Esophagus mucosa (tissue), 1 donor: ENCODE measurements at regions not wholly inside any gene's neighbourhood (a gene's known extent, or its start where the extent isn't known, plus 50 kb on each side); places are given as distances from the start of the nearest gene placed in this dataset.

Experiments used
- ATAC-seq: fragments of 200-7000 bp; cut with Tn5 transposase; one replicate; pipeline ENCODE4 v1.9.1; 2020
- donor health status: DM: yes; HTN: yes; CAD: no.

DNA sequence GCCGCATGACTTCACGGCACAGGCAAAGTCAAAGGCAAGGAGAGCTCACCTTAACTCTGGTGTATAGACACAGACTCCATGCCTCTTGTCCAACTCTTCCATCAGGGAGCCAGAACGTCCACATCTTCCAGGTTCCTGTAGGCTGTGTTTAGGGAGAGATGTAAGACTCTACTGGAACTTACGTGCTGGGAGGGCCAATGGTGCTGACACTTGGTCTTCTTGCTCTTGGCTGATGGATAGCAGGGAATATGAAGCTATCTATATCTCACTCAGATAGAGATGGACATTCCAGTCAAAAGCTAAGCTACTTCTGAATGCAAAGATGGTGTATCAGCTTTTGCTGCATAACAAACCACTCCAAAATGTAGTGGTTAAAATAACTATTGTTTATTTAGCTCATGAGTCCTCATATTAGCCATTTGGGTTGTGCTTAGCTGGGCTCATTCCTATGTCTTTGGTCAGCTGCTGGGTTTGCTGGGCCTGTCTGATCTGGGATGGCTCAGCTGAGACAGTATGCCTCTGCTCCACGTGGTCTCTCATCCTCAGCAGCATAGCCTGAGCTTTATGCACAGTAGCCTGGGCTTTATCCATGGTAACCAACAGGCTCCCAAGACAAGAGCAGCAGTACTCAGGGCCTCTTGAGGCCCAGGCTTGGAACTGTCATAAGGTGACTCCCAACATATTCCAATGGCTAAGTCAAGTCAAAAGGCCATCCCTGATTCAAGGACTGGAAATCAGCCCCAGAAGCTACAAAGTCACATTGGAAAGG is 111.6 kb downstream of the SNX5 start:
- ATAC-seq, result no peak

DNA sequence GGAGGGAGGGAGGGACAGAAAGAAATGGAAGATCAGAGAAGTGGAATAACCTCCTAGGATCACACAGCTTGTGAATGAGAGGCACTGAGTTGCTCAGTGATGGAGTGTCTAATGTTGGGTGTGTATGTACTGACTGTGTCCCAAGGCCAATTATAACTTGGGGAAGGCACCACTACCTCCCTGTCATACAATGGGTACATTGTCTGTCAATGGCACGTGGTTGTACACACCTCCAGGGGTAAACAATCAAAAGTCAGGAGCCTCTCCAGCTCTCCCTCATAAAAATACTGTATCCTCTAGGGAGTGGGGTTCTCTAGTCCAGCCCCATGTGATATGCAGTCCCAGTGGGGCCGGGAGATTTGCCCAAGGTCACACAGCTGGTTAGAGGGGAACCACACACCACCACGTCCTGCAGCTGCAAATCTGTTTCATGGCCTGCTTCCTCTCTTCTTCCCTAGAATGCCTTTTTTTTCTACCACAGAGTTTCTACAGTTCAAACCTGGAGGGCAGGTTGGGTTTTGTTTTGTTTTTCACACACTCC is 112.5 kb downstream of the SNX5 start:
- ATAC-seq, result peak; percentile 53

DNA sequence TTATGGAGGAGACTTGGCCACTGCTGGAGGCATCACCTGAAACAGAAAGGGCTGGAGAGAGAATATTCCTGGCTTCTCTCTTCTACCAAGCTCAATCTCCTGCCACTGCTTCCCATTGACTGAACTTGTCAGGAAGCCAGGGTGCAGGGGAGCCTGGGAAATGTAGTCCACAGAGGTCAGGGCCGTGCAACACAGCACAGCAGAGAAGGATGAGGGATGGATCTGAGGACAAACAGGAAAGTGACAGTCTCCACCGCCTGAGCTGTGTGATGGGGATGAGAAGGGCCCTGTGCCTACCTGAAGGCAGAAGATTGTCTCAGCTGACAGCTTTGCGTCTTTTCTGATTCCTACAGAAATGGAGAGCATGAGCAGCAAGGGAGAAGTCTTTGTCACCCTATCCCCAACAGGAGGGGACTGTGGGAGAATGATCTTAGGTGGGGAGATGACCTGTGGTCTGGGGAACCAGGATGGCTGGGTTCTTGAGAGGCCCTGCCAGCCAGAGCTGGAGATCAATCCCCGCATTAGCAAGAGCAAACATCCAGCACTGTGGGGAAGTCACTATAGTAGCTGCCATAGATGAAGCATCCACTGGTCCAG is 114.2 kb downstream of the SNX5 start:
- ATAC-seq, result peak; percentile 23

DNA sequence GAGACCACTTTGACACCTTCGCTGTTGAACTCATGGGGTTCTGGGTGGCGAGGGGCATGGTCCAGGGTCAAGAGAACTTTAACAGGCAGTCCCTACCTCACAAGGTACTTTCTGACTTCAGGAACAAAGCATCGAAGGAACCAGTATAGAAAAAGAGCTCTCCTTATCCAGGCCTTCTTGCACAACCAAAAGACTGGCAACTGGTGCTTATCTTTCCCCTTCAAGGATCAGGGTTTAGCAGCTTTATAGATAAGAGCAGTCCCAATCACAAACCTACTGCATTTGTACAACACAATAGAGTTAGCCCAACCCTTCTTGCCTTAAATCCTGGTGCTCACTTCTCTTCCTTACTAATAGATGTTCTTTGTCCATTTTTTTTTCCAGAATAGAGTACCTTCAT is 116.3 kb downstream of the SNX5 start:
- no peak for ATAC-seq

DNA sequence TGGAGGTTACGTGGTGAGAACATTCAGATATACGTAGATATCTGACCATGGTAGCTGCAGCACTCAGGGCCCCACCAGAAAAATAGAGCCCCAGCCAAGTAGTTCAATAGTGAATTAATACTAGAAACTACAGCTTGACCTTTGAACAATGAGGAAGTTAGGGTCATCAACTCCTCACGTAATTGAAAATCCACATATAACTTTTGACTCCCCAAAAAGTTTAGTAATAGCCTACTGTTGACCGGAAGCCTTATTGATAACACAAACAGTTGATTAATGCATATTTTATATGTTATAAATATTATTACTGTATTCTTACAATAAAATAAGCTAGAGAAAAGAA is 117.9 kb downstream of the SNX5 start:
- no peak for ATAC-seq

DNA sequence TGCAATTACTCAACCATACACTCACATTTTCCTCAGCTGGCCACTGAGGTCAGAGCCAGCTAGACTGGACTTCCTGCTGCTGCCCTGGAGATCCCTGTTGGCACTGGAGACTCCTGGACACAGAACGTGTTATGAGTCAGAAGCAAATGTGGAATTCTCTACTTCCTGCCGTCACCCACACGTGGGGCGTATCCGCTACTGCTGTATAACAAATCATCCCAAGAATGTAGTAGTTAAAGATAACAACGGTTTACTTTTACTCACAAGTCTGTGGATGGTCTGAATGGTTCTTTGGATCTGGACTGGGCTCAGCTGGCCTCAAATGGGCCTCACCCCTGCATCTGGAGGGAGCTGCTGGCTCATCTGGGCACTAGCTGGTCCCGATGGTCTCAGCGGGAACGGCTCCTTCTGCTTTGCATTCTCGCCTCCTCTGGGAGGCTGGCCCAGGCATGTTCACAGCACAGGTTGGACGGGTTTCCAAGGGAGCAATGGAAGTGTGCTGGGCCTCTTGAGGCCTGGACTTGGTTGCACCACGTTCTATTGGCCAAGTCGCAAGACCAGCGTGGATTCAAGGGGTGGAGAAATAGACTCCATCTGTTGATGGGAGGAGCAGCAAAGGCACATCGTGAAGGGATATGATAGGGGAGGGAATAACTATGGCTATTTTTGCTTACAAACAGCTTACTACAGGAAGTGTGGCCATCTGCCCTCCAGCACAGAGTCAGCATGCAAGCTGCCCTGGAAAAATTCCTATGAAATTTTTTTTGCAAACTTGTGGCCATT is 118.5 kb downstream of the SNX5 start:
- peak; percentile 83 for ATAC-seq

DNA sequence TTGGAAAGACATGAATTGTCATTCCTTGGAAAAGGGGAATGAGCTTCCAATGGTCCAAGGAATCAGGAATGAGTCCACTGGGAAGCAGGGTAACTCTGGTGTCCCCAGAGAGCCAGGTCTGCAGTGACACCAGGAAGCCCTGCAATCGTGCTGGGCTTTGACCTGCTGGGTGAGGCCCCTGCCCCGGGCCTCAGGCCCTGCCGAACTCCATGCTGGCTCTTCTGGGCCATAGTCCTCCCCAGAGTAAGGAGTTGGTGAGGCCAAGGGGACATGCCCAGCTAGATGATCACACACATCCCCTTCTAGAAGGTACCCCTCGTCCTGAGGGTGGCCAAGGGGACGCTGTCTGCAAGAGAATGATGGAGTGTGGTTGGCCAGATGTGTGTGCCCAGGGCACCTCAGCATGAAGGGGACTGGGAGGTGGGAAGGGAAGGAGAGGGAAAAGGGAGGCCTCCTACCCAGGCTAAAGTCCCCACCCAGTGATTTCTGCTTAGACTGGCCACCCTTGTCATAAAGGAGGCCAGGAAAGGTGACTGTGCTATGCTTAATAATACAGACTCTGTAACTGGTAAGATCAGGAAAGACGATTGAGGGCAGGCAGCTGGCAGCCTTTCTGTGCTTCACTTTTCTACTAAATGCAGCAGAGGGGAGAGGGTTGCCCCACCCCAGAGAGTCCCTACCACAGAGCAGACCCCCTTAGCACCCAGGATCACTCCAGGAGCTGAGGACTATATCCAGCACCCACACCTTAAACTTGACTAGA is 119.3 kb downstream of the SNX5 start:
- ATAC-seq, result peak; percentile 9

DNA sequence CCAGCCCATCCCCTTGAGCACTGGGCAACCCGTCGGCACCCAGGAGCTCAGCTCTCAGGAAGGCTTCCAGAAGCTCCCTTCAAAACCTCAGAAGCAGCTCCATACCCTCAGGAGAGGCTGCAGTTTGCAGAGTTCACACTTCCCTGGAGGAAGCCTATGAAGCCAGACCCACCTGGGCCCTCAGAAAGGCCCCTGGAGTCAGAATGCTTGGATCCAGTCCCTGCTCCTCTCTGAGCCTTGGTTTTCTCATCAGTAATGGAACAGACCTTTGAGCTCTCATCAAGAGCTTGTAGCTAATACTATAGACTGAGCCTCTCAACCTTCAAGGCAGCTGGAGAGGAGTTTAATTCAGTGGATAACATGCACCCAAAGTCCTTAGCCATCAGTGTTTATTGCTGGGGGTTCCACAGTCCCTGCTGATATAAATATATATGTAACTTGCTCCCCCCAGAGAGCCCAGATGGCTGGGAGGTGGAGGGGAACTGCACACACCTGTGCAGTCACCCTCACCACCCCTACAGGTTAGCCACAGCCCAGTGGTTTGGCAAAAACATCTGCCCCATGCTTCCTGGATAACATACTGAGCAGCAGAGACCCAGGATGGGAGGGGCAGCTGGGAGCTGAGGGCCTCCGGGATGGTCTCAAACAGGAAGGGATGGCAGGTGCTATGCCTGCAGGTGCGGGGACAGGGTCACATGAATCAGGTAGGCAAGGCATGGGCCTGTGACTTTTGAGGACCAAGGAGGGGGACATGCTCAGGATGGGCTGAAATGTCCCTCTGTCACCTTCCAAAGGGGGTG is 120.1 kb downstream of the SNX5 start:
- no peak for ATAC-seq

DNA sequence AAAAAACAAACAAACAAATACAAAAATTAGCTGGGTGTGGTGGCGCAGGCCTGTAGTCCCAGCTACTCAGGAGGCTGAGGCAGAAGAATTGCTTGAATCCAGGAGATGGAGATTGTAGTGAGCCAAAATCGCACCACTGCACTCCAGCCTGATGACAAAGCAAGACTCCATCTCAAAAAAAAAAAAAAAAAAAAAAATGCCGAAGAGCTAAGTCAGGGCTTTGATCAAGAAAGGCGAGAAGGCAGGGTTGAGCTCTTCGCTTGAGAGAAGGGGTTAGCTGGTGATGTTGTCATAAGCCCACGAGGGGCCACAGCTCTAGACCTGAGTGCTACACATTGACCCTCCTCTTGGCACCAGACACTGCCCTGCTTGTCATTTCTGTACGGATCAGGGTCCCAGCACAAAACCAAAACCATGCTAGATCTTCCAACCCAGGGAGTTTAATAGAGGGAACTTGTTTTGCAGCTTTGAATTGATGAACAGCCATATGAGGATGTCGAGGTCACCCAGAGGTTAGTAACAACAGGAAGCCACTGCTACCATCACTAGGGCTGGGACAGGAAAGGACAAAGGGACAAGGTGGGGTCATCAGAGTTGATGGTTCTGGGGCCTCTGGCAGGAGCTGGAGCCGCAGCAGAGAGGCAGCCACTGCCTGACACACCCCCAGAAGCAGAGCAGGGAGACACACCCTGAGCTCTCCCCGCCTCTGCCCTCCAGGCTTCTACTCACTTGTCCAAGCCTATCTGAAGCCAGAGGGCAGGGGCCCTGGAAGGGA is 122.7 kb downstream of the SNX5 start:
- ATAC-seq, result peak; percentile 71

DNA sequence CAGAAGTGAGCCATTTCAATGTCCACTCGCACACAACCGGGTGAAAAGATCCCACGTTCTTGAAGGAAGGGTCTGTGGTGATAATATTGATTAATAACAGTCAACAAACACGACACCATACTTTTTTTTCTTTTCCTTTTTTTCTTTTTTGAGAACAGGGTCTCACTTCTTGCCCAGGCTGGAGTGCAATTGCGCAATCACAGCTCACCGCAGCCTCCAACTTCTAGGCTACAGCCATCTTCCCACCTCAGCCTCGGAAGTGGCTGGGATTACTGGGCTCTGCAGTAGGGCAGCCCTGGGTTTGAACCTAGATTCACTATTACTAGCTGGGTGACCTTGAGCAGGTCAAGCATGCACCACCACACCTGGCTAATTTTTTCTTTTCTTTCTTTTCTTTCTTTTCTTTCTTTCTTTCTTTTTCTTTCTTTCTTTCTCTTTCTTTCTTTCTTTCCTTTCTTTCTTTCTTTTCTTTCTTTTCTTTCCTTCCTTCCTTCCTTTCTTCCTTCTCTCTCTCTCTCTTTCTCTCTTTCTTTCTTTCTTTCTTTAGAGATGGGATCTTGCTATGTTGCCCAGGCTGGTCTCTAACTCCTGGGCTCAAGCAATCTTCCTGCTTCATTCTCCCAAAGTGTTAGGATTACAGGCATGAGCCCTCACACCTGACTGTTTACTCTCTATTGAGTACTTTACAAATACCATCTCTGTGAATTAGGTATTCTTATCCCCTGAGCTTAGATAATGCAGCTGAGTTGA is 123.9 kb downstream of the SNX5 start:
- ATAC-seq, result no peak

DNA sequence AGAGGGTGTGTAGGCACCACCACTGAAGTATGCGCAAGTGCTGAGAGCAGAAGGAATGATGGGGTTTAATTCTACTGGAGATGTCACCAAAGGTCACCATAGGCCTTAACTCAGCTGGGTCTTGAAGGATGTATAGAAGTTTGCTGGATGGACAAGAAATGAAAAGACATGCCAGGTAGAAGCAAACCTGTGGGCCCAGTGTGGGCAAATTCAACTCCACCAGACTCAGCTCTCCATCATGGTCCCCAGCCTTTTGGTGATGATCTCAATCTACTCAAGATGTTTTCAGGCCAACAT is 124.5 kb downstream of the SNX5 start:
- no peak for ATAC-seq

DNA sequence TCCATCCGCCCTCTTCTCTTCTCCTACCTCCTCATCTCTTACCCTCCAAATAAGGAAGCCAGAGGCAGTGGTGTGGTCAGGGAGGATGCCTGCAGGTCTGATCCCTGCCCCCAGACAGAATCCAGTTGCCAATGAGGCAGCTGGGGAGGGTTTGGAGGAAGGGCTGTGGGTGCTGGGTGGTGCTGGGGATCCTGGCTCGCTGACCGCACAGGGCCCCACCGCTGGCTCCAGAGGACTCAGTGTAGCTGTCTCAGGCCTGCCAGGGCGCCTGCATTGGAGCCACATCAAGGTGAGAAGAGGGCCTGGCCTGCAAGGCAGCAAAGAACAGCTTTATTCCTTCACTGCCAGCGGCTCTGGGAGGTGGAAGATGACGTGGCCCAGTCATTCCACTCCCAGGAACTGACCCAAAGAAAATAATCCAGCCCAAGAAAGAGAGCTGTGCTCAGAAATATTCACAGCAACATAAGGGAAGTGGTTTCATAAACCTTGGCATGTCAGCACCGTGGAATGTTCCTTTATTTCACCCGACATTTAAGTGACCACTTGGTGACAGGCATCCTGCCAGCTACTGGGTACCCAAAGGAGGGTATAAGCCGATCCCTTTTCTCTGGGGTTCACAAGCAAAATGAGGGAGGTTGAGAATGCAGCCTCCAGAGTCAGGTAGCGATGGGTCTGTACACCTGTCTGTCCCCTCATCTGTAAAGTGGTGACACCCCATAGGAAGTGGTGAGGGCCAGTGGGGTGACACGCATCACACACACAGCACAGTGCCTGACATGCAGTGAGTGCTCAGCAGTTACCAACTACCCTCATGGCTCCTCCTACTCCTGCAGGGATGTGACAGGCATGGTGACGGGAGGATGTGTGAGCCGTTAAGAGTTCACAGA is 125.1 kb downstream of the SNX5 start:
- peak; percentile 32 for ATAC-seq

DNA sequence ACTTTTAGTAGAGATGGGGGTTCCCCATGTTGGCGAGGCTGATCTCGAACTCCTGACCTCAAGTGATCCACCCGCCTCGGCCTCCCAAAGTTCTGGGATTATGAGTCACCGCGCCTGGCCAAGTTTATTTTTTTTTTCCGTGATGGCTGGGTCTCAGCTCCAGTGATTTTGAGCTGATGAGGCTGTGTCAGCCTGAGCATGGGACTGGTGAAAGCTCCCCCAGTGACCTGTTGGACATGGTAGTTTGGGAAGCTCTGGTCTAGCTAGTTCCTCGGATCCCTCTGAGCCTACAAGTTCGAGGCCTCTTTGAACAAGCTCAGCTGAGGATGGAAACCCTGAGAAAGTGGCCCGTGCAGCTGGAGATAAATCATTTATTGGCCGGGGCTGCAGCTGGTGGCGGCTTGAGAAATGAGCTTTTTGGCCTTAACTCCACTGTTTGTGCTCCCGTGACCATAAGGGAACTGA is 126.8 kb downstream of the SNX5 start:
- no peak for ATAC-seq

DNA sequence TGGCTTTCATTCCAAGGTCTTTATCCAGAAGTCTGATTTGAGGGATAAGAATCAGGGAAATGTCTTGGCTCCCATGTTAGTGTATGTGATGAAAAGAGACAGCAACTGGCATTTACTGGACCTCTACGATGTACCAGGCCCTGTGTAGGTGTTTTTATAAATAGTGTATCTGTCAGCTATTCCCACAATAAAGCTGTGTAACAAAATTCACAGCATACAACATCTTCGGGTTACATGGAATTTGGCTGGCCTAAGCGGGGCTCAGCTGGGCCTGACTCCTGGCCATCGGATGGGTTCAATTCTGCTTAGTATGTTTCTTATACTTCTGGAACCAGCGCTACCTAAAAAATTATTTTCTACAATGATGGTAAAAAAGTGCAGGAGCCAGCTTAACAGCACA is 128.2 kb downstream of the SNX5 start:
- no peak for ATAC-seq

DNA sequence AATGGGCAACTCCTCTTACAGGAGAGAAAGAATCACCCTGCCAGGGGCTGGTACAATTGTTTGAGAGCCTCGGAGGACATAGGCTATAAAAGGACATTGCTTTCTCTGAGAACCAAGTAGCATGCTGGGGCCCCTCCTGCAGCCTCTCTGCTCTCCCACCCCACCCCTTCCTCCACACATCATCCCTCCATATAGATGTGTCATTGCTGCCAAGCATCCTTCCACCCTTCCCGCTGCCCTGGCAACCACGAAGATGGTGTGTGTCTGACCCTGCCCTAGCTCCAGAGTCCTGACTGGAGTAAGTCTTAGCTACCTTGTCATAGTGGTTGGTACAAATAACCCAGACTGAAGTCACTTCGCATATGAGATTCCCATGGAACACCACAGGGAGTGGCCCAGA is 129.7 kb downstream of the SNX5 start:
- ATAC-seq, result no peak

DNA sequence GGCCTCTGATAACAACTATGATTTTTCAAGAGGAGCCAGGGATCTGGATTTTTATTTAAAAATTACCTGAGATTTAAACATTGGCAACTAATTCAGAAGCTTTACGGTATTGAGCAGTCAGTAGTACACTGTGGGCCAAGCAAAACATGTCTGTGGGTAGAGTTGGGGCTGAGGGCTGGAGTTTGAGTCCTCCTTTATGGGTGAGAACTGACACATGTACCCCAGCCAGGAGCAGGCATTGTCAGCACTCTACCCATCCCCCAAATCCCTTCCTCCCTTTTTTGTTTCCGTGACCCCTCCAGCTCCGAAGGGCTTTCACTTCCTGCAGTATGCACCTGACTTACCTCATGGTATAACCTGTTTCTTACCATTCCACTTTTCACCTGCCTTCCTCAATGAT is 131.4 kb downstream of the SNX5 start:
- ATAC-seq, result no peak

DNA sequence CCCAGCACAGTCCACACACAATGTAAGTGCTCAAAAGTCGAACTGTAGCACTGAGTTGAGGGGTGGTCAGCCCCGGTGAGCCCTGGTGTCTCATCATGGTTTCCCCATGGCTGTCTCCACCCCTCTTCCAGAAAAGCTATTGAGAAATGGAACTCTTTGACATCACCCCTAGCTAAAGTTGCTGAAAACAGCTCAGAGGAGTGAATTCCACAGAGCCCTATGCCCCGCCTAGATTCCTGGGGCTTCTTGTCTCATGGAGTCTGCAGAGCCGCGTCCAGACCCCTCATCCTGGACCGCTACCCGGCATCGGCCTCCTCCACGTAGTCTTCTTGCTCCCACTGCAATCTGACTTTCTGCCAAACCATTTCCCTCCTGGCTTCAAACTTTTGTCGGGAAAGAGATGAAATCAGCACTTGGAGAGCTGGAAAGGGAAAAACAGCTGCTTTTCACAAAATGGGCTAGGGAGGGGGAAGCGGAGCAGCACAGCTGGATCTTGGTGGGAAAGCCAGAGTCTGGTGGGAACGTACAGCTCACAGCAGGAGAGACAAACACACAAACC is 132.2 kb downstream of the SNX5 start:
- no peak for ATAC-seq

DNA sequence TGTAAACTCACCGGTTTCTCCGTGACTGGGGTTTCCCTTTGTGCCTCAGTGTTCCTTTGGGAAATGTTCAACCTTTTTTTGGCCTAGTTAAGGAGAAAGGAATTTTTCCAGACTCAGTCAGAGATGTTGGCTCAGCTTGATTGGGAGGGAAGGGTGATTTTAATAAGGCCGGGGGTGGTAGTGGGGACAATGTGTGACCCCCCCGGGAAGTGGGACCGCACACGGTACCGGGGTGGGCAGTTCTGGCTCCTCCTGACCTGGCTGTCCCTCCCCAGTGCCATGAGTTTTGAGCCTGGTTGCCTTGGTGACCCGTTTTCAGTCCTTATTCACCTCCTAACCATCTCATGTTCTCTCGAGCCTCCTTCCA is 132.7 kb downstream of the SNX5 start:
- no peak for ATAC-seq

DNA sequence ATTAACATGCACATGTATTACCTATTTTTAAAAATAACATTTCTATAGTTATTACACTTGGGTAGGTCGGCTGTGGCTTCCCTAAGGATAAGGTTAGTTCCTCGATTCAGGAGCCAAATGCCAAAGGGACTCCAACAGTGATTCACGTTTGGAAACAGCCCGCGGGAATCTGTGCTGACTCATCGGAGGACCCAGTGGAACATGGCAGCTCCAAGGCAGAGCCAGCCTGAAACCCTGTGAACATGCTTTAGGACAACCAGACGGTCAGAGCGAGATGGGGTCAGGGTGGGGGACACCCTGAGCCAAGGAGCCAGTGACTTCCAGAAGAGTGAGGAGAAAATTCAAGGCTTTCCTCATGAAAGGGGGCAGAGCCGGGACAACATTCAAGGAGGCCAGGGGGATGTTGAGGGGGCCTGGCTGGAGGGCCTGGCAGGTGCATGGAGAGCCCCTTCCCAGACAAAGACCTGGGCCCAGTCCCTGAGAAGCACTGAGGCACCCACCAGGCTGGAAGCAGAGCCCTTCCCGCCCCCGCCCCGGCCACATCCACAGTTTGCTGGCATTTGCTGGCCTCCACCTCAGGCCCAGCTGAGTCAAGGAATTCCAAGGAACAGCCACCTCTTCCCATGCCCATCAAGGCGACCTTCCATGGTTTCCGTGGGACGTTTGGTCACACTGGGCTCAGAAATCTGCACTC is 133.2 kb downstream of the SNX5 start:
- peak; percentile 31 for ATAC-seq
